Peyer's patch (tissue), 4 donors: ENCODE measurements at regions not wholly inside any gene's neighbourhood (a gene's known extent, or its start where the extent isn't known, plus 50 kb on each side); places are given as distances from the start of the nearest gene placed in this dataset.
"Not testable (repeated sequence)": the region's sequence is repeated elsewhere in the genome, so short reads cannot be mapped to it uniquely, and the experiment has no call there.

Experiments
- DNase-seq, 3 donors: peaks; one replicate each; pipeline ENCODE4 v3.0.0-alpha.2; 2017 to 2019
- H3K27ac ChIP-seq, 4 donors: fragments of 200-600 bp; sonication (generic); one replicate each; pipeline ENCODE4 v1.5.1; 2016 to 2019
- H3K27me3 ChIP-seq, 2 donors: fragments of 200-600 bp; sonication (generic); one replicate each; pipeline ENCODE4 v1.5.1; 2019
- H3K36me3 ChIP-seq, 3 donors: fragments of 200-600 bp; sonication (generic); one replicate each; pipeline ENCODE4 v1.5.1; 2016 to 2019
- H3K4me1 ChIP-seq, 4 donors: fragments of 200-600 bp; sonication (generic); one replicate each; pipeline ENCODE4 v1.5.1; 2016 to 2019
- H3K4me3 ChIP-seq, 4 donors: fragments of 200-600 bp; sonication (generic); 1 replicate in 3 of 4; 2 replicates in 1 of 4; pipeline ENCODE4 v1.5.1; 2016 to 2019; ENCODE audit warnings: mild to moderate bottlenecking in 1 of 4
- H3K9me3 ChIP-seq, 4 donors: fragments of 200-600 bp; sonication (generic); one replicate each; pipeline ENCODE4 v1.5.1; 2016 to 2019; ENCODE audit warnings: mild to moderate bottlenecking in 1 of 4
- CTCF ChIP-seq, 6 experiments: fragments of 450-650 bp in 4 of 6; fragments of 200-600 bp in 2 of 6; sonication (generic) in 1 of 6; IDR thresholded peaks; one replicate each; pipeline ENCODE4 v1.5.1; 2017 to 2019; ENCODE audit warnings: antibody characterized with exemption in 6 of 6, mild to moderate bottlenecking in 3 of 6, moderate library complexity in 1 of 6
- POLR2A ChIP-seq, 2 donors: fragments of 450-650 bp; IDR thresholded peaks; one replicate each; pipeline ENCODE4 v1.5.1; 2017; ENCODE audit warnings: antibody characterized with exemption in 2 of 2, mild to moderate bottlenecking in 2 of 2, moderate library complexity in 2 of 2

DNA sequence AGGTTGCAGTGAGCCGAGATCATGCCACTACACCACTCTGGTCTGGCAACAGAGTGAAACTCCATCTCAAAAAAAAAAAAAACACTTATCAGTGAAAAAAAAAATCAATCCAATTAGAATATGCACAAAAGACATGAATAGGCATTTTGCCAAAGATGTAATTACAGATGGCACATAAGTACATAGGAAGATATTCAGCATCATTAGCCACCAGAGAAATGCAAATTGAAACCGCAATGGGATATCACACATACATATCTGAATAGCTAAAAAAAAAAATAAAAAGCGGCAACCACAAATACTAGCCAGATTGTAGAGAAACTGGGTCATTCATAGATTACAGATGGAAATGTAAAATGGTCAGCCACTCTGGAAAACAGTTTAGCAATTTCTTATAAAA lies 1310.8 kb downstream of the XPNPEP1 start:
- Histone ChIP-seq H3K9me3 (no peaks in the 10 kb centered on the region), H3K27ac (no peak overlapping the region), H3K4me3 (no peak overlapping the region), H3K4me1 (no peaks in the 10 kb centered on the region), H3K36me3 (no peaks in the 10 kb centered on the region), H3K27me3 (no peaks in the 10 kb centered on the region)
- no peak for DNase-seq
- TF ChIP-seq POLR2A (IDR thresholded peaks at IDR 0.05) (no peak), CTCF (IDR thresholded peaks at IDR 0.05) (no peak)

GRCh38 chr10:108608860-108609259 lies 1314.5 kb downstream of the XPNPEP1 start:
- H3K36me3 ChIP-seq, result no peaks in the 10 kb centered on the region
- no peaks in the 10 kb centered on the region for H3K4me1 ChIP-seq
- no peak overlapping the region for H3K4me3 ChIP-seq
- H3K9me3 ChIP-seq, result no peaks in the 10 kb centered on the region
- no peak for DNase-seq
- H3K27me3 ChIP-seq, result no peaks in the 10 kb centered on the region
- no peak overlapping the region for H3K27ac ChIP-seq
- no peak for TF ChIP-seq CTCF (IDR thresholded peaks at IDR 0.05)
- no peak for TF ChIP-seq POLR2A (IDR thresholded peaks at IDR 0.05)

GRCh38 chr10:108601851-108602250 lies 1321.5 kb downstream of the XPNPEP1 start:
- Histone ChIP-seq H3K27me3 (no peaks in the 10 kb centered on the region), H3K9me3 (no peaks in the 10 kb centered on the region)

GRCh38 chr10:108600511-108600910 lies 1322.8 kb downstream of the XPNPEP1 start:
- H3K27ac ChIP-seq, H3K4me3 ChIP-seq, H3K36me3 ChIP-seq, H3K9me3 ChIP-seq, H3K27me3 ChIP-seq, H3K4me1 ChIP-seq, DNase-seq: not testable (repeated sequence)

More at GRCh38 chr10:108601851-108602250, 1321.5 kb downstream of the XPNPEP1 start:
- Histone ChIP-seq H3K36me3 (no peaks in the 10 kb centered on the region), H3K4me1 (no peaks in the 10 kb centered on the region), H3K4me3 (no peak overlapping the region), H3K27ac (no peak overlapping the region)
- TF ChIP-seq CTCF (IDR thresholded peaks at IDR 0.05), result no peak
- TF ChIP-seq POLR2A (IDR thresholded peaks at IDR 0.05), result no peak
- DNase-seq, result no peak

DNA sequence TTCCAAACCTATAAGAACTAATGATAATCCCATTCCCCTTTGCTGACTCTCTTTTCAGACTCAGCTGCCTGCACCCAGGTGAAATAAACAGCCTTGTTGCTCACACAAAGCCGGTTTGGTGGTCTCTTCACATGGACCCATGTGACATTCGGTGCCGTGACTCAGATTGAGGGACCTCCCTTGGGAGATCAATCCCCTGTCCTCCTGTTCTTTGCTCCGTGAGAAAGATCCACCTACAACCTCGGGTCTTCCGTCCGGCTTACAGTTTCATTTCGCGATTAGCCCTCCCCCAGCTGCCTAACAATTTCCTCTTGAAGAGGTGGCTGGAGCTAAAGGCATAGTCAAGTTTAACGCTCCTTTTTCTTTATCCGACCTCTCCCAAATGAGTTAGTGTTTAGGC lies 1324.0 kb downstream of the XPNPEP1 start:
- not testable (repeated sequence) for H3K36me3 ChIP-seq, H3K4me1 ChIP-seq, H3K27ac ChIP-seq, H3K9me3 ChIP-seq, H3K27me3 ChIP-seq, DNase-seq, H3K4me3 ChIP-seq

DNA sequence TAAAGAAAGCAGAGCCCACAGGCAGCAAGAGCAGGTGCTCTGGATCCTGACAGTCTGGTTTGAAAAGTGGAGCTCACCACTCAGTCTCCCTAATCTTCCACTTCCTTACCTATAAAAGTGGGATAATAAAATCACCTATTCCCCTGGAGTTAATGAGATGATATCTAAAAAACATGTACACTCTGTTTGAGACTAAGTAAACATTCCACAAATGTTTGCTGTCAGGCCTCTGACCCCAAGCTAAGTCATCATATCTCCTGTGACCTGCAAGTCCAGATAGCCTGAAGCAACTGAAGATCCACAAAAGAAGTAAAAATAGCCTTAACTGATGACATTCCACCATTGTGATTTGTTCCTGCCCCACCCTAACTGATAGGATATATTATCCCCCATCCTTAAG lies 1324.5 kb downstream of the XPNPEP1 start:
- H3K9me3 ChIP-seq, result no peaks in the 10 kb centered on the region
- H3K4me3 ChIP-seq, result no peak overlapping the region
- no peak for TF ChIP-seq POLR2A (IDR thresholded peaks at IDR 0.05)
- TF ChIP-seq CTCF (IDR thresholded peaks at IDR 0.05), result no peak
- no peak for DNase-seq
- no peaks in the 10 kb centered on the region for H3K36me3 ChIP-seq
- no peak overlapping the region for H3K27ac ChIP-seq
- no peaks in the 10 kb centered on the region for H3K27me3 ChIP-seq
- no peaks in the 10 kb centered on the region for H3K4me1 ChIP-seq

DNA sequence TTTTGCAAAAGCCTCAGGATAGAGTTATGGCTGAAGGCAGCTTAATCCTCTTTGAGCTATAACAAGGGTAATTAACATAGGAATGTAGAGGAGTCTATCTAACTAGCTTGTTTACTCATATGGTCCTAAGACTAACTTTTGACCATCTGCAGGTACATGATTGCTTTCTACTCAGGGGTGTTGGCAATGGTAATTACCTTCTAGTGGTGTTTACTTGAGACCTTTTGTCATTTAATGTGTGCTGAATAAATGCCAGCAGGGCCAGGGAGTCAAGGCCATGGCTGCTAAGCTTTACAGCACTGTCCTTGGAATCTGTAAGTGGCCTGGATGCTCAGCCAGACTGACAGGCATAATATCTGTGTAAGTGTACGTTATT lies 1325.0 kb downstream of the XPNPEP1 start:
- H3K9me3 ChIP-seq, result no peaks in the 10 kb centered on the region
- no peak overlapping the region for H3K4me3 ChIP-seq
- TF ChIP-seq POLR2A (IDR thresholded peaks at IDR 0.05) (no peak), CTCF (IDR thresholded peaks at IDR 0.05) (no peak)
- H3K27me3 ChIP-seq, result no peaks in the 10 kb centered on the region
- no peak overlapping the region for H3K27ac ChIP-seq
- no peak for DNase-seq
- H3K4me1 ChIP-seq, result no peaks in the 10 kb centered on the region
- H3K36me3 ChIP-seq, result no peaks in the 10 kb centered on the region
